ENCODE measurements at regions not wholly inside any gene's neighbourhood (a gene's known extent, or its start where the extent isn't known, plus 50 kb on each side); places are given as distances from the start of the nearest gene placed in this dataset.
"Not testable (repeated sequence)": the region's sequence is repeated elsewhere in the genome, so short reads cannot be mapped to it uniquely, and the experiment has no call there.

GRCh38 chr1:118803128-118803527, 185.0 kb downstream of the TBX15 start:
- TF ChIP-seq CTCF (conservative IDR thresholded peaks at IDR 0.05 in 1 of 2, IDR thresholded peaks at IDR 0.05 in 1 of 2; ENCODE audit: extremely low read depth in 1 of 2, insufficient read depth in 1 of 2, low read depth in 1 of 2, low read length in 2 of 2); EZH2 (IDR thresholded peaks at IDR 0.05; ENCODE audit: borderline replicate concordance, low read length): not testable (repeated sequence)

Measured in mammary epithelial cell (primary cell).